Lower leg skin (tissue), 4 donors: ENCODE measurements at regions not wholly inside any gene's neighbourhood (a gene's known extent, or its start where the extent isn't known, plus 50 kb on each side); places are given as distances from the start of the nearest gene placed in this dataset.
"Not testable (repeated sequence)": the region's sequence is repeated elsewhere in the genome, so short reads cannot be mapped to it uniquely, and the experiment has no call there.

Source experiments
- DNase-seq, 2 donors: peaks; one replicate each; pipeline ENCODE4 v3.0.0-alpha.2; 2019; ENCODE audit warnings: low spot score in 2 of 2
- H3K4me3 ChIP-seq: fragments of 200-600 bp; sonication (generic); 2 replicates; pipeline ENCODE4 v1.5.1; 2017; ENCODE audit warnings: mild to moderate bottlenecking, low read depth; ENCODE audit not compliant: poor library complexity, severe bottlenecking
- CTCF ChIP-seq, 3 donors: fragments of 450-650 bp; IDR thresholded peaks; one replicate each; pipeline ENCODE4 v1.5.1; 2016; ENCODE audit warnings: antibody characterized with exemption in 3 of 3, mild to moderate bottlenecking in 3 of 3, moderate library complexity in 2 of 3
- POLR2A ChIP-seq, 2 donors: fragments of 450-650 bp; IDR thresholded peaks; one replicate each; pipeline ENCODE4 v1.6.1; 2016 to 2017; ENCODE audit warnings: antibody characterized with exemption in 2 of 2, mild to moderate bottlenecking in 1 of 2, moderate library complexity in 1 of 2
- WGBS, 2 donors: methylation state at CpG; one replicate each; pipeline ENCODE4 v1.1.5; 2018; 5-methylcytosine and 5-hydroxymethylcytosine counted together
- intact Hi-C: fragments of 100-400 bp; cut with DNase I; formaldehyde crosslinking; loops from one replicate; pipeline ENCODE4 v1.15.0; 2023; ENCODE audit warnings: low total_unique reads

GRCh38 chr9:75246949-75247348, 158.6 kb downstream of the OSTF1 start:
- TF ChIP-seq CTCF (IDR thresholded peaks at IDR 0.05): no peak
- TF ChIP-seq POLR2A (IDR thresholded peaks at IDR 0.05): no peak
- WGBS, 2 donors: 86 to 92% methylated on average over 3 of the region's 3 CpGs
- intact Hi-C loops: no loop called here
- no peak overlapping the region for H3K4me3 ChIP-seq
- DNase-seq: no peak

DNA sequence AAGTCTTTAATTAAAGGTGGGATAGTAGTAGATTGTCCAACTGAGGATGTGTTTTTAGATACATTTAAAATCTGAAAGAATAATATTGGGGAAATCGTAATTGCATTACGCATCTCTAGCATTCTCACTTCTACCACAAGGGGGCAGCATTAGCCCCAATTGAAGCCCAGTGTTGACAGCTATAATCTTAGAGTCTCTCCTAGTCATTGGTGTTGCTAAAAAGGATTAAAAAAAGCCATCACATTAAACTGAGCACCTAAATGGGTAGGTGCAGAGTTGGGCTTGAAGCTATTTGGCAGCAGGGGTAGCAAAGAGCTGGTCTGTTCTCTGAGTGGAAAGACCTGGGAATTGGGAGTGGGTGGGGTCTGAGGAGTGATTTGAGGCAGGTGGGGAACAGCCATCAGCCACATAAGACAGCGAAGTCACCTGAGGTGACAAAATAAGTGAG, 177.2 kb downstream of the OSTF1 start:
- TF ChIP-seq POLR2A (IDR thresholded peaks at IDR 0.05) (no peak), CTCF (IDR thresholded peaks at IDR 0.05) (no peak)
- no peak overlapping the region for H3K4me3 ChIP-seq
- WGBS, 2 donors: 32 to 34% methylated on average over 3 of the region's 3 CpGs
- DNase-seq: peak in 1 of 2 donors; percentile 23
- intact Hi-C loops: loop anchor here (10.0 kb wide), 1 partner anchor 1029 kb away; no protein-coding TSS in a partner anchor

DNA sequence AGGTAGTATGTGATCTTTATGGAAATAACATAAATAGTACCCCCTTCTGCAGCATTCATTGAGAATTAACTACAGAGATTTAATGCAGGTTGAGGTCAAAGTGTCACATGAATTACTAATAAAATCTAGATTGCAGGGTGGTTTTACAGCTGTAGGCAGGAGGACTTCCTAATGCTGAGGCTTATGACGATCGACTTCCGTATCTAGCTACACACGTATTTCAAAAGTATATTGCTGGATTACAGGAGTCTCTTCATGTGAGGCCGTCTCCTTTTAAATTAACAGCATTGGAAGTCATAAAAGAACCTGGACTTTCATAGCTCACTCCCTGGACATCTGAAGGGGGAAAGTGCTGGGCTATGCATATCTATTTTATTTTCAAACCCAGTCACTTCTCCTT, 180.9 kb downstream of the OSTF1 start:
- intact Hi-C loops: loop anchor here (10.0 kb wide), 1 partner anchor 1026 kb away; no protein-coding TSS in a partner anchor
- no peak overlapping the region for H3K4me3 ChIP-seq
- TF ChIP-seq CTCF (IDR thresholded peaks at IDR 0.05) (no peak), POLR2A (IDR thresholded peaks at IDR 0.05) (no peak)
- WGBS, 2 donors: 89 to 91% methylated on average over 5 of the region's 5 CpGs
- DNase-seq: no peak

DNA sequence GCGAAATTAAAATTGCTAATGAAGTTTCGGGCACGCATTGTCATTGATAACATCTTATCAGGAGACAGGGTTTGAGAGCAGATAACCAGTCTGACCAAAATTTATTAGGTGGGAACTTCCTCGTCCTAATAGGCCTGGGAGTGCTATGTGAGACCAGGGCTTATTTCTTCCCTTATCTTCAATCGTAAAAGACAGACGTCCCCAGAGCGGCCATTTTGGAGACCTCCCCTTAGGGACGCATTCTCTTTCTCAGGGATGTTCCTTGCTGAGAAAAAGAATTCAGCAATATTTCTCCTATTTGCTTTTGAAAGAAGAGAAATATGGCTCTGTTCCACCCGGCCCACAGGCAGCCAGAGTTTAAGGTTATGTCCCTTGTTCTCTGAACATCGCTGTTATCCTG, 184.7 kb downstream of the OSTF1 start:
- intact Hi-C loops, H3K4me3 ChIP-seq, DNase-seq: not testable (repeated sequence)
- WGBS, 2 donors: 92 to 93% methylated on average over 10 of the region's 10 CpGs

DNA sequence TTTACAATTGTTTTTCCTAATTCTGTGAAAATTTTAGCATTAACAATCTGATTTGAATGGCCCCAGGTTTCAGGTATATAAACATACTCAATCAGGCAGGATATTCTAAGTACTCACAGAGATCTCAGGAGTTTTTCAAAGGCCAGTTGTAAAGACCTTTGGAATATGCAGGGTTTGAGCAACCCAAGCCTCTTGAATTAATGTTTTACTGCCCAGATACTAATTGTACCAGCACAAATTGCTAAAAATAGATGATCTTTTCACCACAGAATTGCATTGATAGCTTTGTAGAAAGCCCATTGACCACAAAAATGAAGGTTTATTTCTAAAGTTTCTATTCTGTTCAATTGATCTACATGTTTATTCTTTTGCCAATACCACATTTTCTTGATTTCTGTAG, 186.5 kb downstream of the OSTF1 start:
- no peak for TF ChIP-seq POLR2A (IDR thresholded peaks at IDR 0.05)
- no peak overlapping the region for H3K4me3 ChIP-seq
- DNase-seq: no peak
- intact Hi-C loops: no loop called here

DNA sequence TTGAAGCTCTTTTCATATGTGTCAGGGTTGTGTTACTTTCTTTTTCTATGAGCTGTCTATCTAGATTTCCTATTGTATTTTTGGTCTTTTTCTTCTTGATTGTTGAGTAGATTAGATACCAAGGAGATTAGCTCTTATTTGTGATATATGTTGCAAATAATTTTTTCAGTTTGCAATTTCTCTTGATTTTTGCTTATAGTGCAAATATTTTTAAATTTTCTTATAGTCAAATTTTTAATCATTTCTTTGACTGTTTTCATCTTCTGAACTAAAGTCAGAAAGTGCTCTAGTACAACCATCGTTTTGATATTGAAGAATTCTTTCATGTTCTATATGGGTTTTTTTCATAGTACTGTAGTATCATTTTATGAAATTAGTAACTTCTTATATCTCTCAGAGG, 193.7 kb downstream of the OSTF1 start:
- intact Hi-C loops: no loop called here
- no peak overlapping the region for H3K4me3 ChIP-seq
- WGBS, 2 donors: 83 to 90% methylated on average over 1 of the region's 1 CpG
- TF ChIP-seq CTCF (IDR thresholded peaks at IDR 0.05) (no peak), POLR2A (IDR thresholded peaks at IDR 0.05) (no peak)
- no peak for DNase-seq

DNA sequence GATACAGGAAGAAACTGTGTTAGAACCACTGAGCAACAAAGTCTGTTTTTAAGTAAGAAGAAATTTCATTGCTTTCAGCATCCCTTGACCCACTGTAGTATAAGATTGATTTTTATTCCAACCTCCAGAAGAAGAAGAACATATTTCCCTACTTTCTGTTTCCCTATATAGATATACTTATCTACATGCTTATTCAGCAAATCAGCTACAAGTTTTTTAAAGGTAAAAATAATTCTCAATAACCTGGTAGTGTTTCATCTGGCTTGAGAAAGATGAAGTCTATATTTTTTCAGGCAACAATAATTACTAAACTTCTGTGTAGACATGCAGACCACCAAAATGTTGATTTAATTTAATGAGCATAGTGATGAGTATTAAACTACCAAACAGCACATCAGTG, 201.0 kb downstream of the OSTF1 start:
- DNase-seq: no peak
- H3K4me3 ChIP-seq: no peak overlapping the region
- TF ChIP-seq POLR2A (IDR thresholded peaks at IDR 0.05) (no peak), CTCF (IDR thresholded peaks at IDR 0.05) (no peak)
- intact Hi-C loops: no loop called here
